ENCODE measurements at regions not wholly inside any gene's neighbourhood (a gene's known extent, or its start where the extent isn't known, plus 50 kb on each side); places are given as distances from the start of the nearest gene placed in this dataset.

DNA sequence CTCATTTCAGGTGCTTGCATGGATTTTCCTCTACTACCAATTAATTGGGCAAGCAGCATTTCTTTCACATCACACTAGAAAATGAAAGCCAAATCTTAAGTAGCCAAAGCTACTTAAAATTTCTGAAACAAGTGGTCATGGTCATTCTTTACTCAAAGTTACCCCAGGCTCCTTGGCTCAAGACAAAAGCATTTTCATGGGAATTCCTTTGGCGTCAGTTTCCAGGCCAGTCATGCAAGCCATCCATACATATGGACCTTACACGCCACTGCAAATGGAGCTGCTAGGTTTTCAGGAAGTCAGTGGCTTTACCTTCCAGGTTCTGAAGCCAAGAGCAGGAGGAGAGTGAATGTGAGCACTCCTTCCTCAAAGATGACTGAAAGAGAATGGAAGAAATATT is 83.7 kb upstream of the IL12A start:
- TF ChIP-seq CTCF (IDR thresholded peaks at IDR 0.05) (no peak), POLR2A (IDR thresholded peaks at IDR 0.05) (no peak), POLR2AphosphoS5 (IDR thresholded peaks at IDR 0.05) (no peak)

All from gastroesophageal sphincter (tissue), 3 donors.